GM19395 (cell line): ENCODE measurements at regions not wholly inside any gene's neighbourhood (a gene's known extent, or its start where the extent isn't known, plus 50 kb on each side); places are given as distances from the start of the nearest gene placed in this dataset.
"Not testable (repeated sequence)": the region's sequence is repeated elsewhere in the genome, so short reads cannot be mapped to it uniquely, and the experiment has no call there.

Experiments used
- ATAC-seq: cut with Tn5 transposase; IDR thresholded peaks from one replicate; pipeline ENCODE4 v1.9.1; 2021; ENCODE audit warnings: mild to moderate bottlenecking, moderate library complexity; ENCODE audit not compliant: unreplicated experiment

DNA sequence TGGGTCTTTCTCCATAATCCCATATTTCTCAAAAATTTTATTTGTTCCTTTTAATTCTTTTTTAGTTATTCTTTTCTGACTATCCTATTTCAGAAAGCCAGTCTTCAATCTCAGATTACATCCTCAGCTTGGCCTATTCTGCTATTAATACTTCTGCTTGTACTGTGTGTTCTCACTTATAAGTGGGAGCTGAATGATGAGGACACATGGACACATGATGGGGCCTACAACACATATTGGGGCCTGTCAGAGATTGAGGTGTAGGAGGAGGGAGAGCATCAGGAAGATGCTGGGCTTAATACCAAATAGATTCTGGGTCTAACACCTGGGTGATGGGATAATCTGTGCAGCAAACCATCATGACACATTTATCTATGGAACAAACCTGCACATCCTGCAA is 82.3 kb downstream of the MAGEE1 start:
- ATAC-seq: no peak

DNA sequence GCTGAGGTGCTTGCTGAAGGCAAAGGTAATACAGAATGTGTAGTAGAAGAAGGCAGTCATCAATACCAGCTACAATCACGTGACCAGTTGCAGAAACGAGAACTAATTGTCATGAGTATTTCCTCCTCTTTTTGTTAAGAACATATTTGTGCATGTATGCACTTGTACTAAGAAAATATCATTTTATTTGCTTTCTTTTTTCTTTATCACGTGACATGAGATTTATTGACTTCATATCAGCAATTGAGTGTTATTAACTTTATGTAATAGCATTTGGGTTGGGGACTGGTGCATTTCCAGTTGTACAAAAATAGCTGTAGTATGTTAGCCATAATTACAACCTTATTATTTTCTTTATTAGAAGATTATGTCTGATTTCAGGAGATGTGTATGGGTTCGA is 90.0 kb downstream of the MAGEE1 start:
- ATAC-seq: no peak

DNA sequence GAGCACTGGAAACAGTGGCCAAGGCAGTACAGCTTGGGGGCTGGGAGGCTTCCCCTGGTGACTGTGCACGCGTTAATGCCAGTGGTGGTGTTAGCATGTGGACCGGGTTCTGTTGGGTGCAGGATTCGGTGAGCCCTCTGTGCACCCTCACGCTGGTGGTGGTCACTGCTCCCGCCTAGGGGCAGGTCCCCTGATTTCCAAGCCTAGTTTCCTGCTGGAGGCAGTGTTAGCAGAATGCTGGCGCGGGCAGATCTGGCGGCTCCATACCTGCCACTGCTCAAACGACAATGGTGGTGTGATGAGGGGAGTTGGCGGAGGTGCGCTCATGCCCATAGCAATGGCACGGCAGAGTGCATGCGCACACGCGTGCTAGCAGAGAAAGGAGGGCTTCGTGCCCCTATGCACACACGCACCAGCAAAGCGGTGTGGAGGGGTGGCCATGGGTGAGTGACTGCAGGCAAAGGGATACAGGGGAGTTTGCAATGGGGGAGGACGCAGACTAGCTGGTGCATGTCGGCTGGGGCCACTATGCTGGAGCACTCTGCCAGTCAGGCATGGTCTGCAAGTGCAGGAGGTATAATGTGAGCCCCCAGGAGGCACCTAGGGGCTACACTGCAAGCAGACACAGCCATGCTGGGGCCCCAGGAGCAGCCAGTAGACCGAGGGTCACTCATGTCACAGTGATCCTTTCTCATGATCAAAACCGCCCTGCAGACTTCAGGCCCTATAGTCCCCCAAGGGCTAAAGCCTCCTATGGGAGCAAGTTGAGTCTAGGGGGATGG is 93.0 kb downstream of the MAGEE1 start:
- no peak for ATAC-seq

DNA sequence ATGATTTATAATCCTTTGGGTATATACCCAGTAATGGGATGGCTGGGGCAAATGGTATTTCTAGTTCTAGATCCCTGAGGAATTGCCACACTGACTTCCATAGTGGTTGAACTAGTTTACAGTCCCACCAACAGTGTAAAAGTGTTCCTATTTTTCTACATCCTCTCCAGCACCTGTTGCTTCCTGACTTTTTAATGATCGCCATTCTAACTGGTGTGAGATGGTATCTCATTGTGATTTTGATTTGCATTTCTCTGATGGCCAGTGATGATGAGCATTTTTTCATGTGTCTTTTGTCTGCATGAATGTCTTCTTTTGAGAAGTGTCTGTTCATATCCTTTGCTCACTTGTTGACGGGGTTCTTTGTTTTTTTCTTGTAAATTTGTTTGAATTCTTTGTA is 108.2 kb downstream of the MAGEE1 start:
- not testable (repeated sequence) for ATAC-seq

DNA sequence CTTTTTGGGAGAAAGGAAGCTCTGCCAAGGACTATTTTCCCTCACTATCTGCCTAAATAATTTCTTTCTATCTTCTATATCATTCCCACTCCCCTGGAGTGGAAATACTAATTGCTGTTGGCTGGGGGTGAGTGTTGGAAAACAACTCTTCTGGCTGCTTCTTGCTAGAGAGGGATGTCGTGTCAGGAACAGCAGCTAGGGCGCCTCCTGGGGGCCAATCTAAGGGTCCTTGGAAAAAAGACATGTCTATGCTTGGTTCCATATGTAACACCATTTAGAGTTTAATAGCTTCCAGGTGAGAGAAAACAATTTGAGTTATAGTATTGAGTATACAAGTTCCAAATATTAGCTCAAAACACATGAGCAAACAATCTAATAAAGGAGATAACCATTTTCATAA is 111.3 kb downstream of the MAGEE1 start:
- ATAC-seq: no peak

DNA sequence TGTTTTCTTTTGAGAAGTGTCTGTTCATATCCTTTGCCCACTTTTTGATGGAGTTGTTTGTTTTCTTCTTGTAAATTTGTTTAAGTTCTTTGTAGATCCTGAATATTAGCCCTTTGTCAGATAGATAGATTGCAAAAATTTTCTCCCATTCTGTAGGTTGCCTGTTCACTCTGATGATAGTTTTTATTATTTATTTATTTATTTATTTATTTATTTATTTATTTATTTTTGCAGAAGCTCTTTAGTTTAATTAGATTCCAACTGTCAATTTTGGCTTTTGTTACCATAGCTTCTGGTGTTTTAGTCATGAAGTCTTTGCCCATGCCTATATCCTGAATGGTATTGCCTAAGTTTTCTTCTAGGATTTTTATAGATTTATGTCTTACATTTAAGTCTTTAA is 115.9 kb downstream of the MAGEE1 start:
- not testable (repeated sequence) for ATAC-seq

DNA sequence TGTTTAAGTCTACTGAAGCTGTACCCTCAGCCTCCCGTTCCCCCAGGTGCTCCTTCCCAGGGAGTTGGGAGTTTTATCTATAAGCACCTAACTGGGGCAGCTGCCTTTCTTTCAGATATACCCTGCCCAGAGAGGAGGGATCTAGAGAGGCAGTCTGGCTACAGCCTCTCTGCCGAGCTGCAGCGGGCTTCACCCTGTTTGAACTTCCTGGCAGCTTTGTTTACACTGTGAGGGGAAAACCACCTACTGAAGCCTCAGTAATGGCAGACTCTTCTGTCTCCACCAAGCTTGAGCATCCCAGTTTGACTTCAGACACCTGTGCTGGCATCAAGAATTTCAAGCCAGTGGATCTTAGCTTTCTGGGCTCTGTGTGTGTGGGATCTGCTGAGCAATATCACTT is 122.5 kb downstream of the MAGEE1 start:
- no peak for ATAC-seq

DNA sequence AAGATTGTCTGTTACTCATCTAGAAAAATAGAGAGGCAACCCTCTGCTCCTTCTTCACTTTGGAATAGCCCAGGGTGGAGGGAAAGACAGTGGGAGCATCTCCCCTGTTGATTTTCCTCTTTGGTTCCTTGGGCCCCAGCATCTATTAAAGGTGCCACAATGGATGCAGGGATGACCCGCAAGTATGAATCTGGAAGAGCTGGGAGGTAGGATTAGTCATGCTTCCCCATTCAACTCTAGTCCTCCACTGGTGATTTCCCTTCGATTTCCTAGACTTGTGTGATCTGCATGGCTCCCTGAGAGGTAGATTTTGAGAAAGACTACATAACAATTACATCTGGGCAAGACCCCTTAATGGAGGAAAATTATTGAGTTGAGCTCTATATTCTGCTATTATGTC is 127.8 kb downstream of the MAGEE1 start:
- no peak for ATAC-seq

DNA sequence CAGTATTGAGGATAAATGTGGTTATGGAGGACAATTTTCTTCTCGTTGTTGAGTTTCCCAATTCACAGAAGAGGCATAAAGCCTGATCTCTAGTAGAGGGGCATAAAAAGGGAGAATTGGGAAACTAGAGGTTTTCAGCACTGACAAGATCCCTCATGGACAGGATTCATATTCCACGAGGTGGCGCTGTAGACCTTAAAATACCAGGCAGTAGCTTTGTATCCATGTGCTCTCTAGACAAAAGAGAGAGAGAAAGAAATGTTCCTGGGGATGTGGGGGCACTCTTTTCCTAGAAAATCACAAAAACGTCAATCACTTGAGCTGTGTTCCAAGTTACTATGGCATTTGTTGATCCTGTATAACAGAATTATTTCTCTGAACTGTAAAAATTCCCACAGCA is 128.3 kb downstream of the MAGEE1 start:
- ATAC-seq: no peak

DNA sequence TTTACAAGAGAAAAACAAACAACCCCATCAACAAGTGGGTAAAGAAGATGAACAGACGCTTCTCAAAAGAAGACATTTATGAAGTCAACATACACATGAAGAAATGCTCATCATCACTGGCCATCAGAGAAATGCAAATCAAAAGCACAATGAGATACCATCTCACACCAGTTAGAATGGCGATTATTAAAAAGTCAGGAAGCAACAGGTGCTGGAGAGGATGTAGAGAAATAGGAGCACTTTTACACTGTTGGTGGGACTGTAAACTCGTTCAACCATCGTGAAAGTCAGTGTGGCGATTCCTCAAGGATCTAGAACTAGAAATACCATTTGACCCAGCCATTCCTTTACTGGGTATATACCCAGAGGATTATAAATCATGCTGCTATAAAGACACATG is 137.3 kb downstream of the MAGEE1 start:
- ATAC-seq: not testable (repeated sequence)

DNA sequence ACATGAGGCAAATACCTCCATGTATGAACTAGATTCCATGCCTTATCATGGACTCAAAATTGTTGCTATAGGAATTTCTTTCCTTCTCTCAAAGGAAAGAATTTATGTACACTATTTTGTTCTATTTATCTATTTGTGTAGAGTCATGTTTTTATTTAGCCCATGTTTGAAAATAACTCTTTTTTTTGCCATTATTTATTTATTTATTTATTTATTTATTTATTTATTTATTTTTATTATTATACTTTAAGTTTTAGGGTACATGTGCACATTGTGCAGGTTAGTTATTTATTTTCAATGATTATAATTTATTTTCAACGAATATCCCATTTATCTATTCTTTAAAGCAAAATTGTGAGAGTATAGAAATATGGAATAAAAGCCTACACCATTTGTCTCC is 177.9 kb downstream of the MAGEE1 start:
- ATAC-seq: no peak

DNA sequence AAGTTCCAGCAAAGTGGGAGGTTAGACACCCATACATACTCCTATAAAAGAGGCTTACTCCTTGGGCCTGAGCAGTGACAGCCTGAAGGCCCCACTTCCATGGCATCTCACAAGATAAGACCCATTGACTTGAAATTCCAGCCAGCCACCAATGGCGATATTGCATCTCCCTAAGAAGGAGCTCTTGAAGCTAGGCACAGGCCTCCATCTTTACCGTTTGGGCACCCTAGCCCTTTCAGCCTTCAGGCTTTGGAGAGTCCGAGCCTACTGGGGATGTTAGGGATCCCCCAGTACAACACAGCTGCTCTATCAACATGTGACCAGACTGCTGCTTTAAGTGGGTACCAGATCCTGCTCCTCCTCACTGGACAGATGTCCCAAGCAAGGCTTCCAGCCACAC is 189.5 kb downstream of the MAGEE1 start:
- ATAC-seq: no peak

DNA sequence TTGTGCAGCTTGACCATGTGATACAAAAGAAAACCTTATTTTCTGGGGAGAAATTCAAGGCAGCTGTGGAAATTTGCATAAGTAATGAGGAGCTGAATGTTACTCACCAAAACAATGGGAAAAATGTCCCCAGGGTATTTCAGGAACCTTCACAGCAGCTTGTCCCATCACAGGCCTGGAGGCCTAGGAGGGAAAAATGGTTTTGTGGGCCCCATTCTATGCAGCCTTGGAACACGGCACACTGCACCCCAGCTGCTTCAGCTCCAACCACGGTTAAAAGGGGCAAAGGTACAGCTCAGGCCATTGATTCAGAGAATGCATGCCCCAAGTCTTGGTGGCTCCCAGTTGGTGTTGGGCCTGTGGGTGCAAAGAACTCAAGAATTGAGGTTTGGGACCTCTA is 216.1 kb downstream of the MAGEE1 start:
- ATAC-seq: no peak

DNA sequence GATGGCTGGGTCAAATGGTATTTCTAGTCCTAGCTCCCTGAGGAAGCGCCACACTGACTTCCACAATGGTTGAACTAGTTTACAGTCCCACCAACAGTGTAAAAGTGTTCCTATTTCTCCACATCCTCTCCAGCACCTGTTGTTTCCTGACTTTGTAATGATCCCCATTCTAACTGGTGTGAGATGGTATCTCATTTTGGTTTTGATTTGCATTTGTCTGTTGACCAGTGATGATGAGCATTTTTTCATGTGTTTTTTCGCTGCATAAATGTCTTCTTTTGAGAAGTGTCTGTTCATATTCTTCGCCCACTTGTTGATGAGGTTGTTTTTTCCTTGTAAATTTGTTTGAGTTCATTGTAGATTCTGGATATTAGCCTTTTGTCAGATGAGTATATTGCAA is 223.9 kb downstream of the MAGEE1 start:
- not testable (repeated sequence) for ATAC-seq

DNA sequence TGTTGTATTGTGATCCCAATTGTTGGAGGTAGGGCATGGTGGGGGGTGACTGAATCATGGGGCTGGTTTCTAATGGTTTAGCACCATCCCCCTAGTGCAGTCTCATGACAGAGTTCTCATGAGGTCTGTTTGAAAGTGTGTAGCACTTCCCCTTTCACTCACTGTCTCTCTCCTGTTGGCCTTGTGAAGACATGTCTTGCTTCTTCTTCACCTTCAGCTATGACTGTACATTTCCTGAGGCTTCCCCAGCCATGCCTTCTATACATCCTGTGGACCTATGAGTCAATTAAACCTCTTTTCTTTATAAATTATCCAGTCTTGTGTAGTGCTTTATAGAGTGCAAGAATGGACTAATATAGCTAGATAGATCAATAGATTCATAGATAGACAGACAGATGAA is 230.0 kb downstream of the MAGEE1 start:
- ATAC-seq: peak; percentile 53
